ENCODE measurements at regions not wholly inside any gene's neighbourhood (a gene's known extent, or its start where the extent isn't known, plus 50 kb on each side); places are given as distances from the start of the nearest gene placed in this dataset.

GRCh38 chr4:180951312-180951711, 1291.9 kb upstream of the TENM3 start:
- TF ChIP-seq CTCF (IDR thresholded peaks at IDR 0.05 in 8 of 11, conservative IDR thresholded peaks at IDR 0.05 in 3 of 11), result no peak
- no peak for TF ChIP-seq POLR2AphosphoS5 (IDR thresholded peaks at IDR 0.05)
